ENCODE measurements at regions not wholly inside any gene's neighbourhood (a gene's known extent, or its start where the extent isn't known, plus 50 kb on each side); places are given as distances from the start of the nearest gene placed in this dataset.
A peak's percentile ranks its signal among the peaks of the same experiment; 100 is the strongest.

GRCh38 chr10:31723106-31723750, 205.4 kb downstream of the ARHGAP12 start:
- H3K27me3 ChIP-seq (ENCODE audit: control insufficient read depth, insufficient read depth, low read length), result no peaks in the 10 kb centered on the region
- POLR2A ChIA-PET, result no interaction called here
- no peak overlapping the region for H3K27ac ChIP-seq (ENCODE audit: low read depth, low read length)
- no peak for TF ChIP-seq CTCF (IDR thresholded peaks at IDR 0.05; ENCODE audit: low read depth, low read length)
- peaks cover 7% of the 10 kb centered on the region; the same call in 1 of the 2 replicates for H3K9me3 ChIP-seq (ENCODE audit: control insufficient read depth, insufficient read depth, low read length)
- CTCF ChIA-PET, result no interaction called here
- no peak overlapping the region for H3K4me3 ChIP-seq (ENCODE audit: low read depth, low read length)
- DNase-seq (ENCODE audit: low read depth, low spot score), result no peak

- Histone ChIP-seq H3K9me3 (ENCODE audit: control insufficient read depth, insufficient read depth, low read length) (peaks cover 7% of the 10 kb centered on the region; the same call in 1 of the 2 replicates), H3K4me3 (ENCODE audit: low read depth, low read length) (no peak overlapping the region), H3K27me3 (ENCODE audit: control insufficient read depth, insufficient read depth, low read length) (no peaks in the 10 kb centered on the region), H3K27ac (ENCODE audit: low read depth, low read length) (no peak overlapping the region)
- CTCF ChIA-PET, result no interaction called here
- no peak for TF ChIP-seq CTCF (IDR thresholded peaks at IDR 0.05; ENCODE audit: low read depth, low read length)
- no peak for DNase-seq (ENCODE audit: low read depth, low spot score)
- POLR2A ChIA-PET, result no interaction called here
Measured at GRCh38 chr10:31721096-31721495, 207.5 kb downstream of the ARHGAP12 start.

GRCh38 chr10:31720546-31720945, 208.1 kb downstream of the ARHGAP12 start:
- POLR2A ChIA-PET, result interaction anchor here (0.5 kb wide), 1 partner anchor 181 kb away, joined by 6 read pairs; no protein-coding TSS in a partner anchor
- CTCF ChIA-PET, result no interaction called here

GRCh38 chr10:31709476-31709875, 219.2 kb downstream of the ARHGAP12 start:
- TF ChIP-seq CTCF (IDR thresholded peaks at IDR 0.05; ENCODE audit: low read depth, low read length), result no peak
- POLR2A ChIA-PET, result no interaction called here
- CTCF ChIA-PET, result interaction anchor here (0.7 to 1.1 kb wide), 3 partner anchors 100 to 295 kb away, joined by 3 to 4 read pairs (median 3); no protein-coding TSS in a partner anchor

More at GRCh38 chr10:31720546-31720945, 208.1 kb downstream of the ARHGAP12 start:
- DNase-seq (ENCODE audit: low read depth, low spot score), result no peak
- TF ChIP-seq CTCF (IDR thresholded peaks at IDR 0.05; ENCODE audit: low read depth, low read length), result no peak
- Histone ChIP-seq H3K4me3 (ENCODE audit: low read depth, low read length) (no peak overlapping the region), H3K27me3 (ENCODE audit: control insufficient read depth, insufficient read depth, low read length) (no peaks in the 10 kb centered on the region), H3K9me3 (ENCODE audit: control insufficient read depth, insufficient read depth, low read length) (peaks cover 7% of the 10 kb centered on the region; the same call in 1 of the 2 replicates), H3K27ac (ENCODE audit: low read depth, low read length) (no peak overlapping the region)

GRCh38 chr10:31709028-31709427, 219.6 kb downstream of the ARHGAP12 start:
- DNase-seq (ENCODE audit: low read depth, low spot score), result no peak

More at GRCh38 chr10:31709476-31709875, 219.2 kb downstream of the ARHGAP12 start:
- no peak for DNase-seq (ENCODE audit: low read depth, low spot score)
- H3K9me3 ChIP-seq (ENCODE audit: control insufficient read depth, insufficient read depth, low read length), result peaks cover 10% of the 10 kb centered on the region; the same call in 1 of the 2 replicates
- H3K27me3 ChIP-seq (ENCODE audit: control insufficient read depth, insufficient read depth, low read length), result no peaks in the 10 kb centered on the region
- H3K27ac ChIP-seq (ENCODE audit: low read depth, low read length), result no peak overlapping the region
- H3K4me3 ChIP-seq (ENCODE audit: low read depth, low read length), result no peak overlapping the region

More at GRCh38 chr10:31709028-31709427, 219.6 kb downstream of the ARHGAP12 start:
- peaks cover 10% of the 10 kb centered on the region; the same call in 1 of the 2 replicates for H3K9me3 ChIP-seq (ENCODE audit: control insufficient read depth, insufficient read depth, low read length)
- H3K4me3 ChIP-seq (ENCODE audit: low read depth, low read length), result no peak overlapping the region
- ChIA-PET CTCF (interaction anchor here (0.9 to 1.1 kb wide), 2 partner anchors 101 to 296 kb away, joined by 3 read pairs; no protein-coding TSS in a partner anchor), POLR2A (no interaction called here)
- TF ChIP-seq CTCF (IDR thresholded peaks at IDR 0.05; ENCODE audit: low read depth, low read length), result 0 out of 2 replicates have a peak, but pooled peaks have one; percentile 5
- no peaks in the 10 kb centered on the region for H3K27me3 ChIP-seq (ENCODE audit: control insufficient read depth, insufficient read depth, low read length)
- no peak overlapping the region for H3K27ac ChIP-seq (ENCODE audit: low read depth, low read length)
